ENCODE measurements at regions not wholly inside any gene's neighbourhood (a gene's known extent, or its start where the extent isn't known, plus 50 kb on each side); places are given as distances from the start of the nearest gene placed in this dataset.

- TF ChIP-seq FUBP1 (CRISPR knock-in tag; IDR thresholded peaks at IDR 0.05; ENCODE audit: borderline replicate concordance) (no peak), ZBTB4 (CRISPR knock-in tag; IDR thresholded peaks at IDR 0.05; ENCODE audit: borderline replicate concordance) (no peak), ZNF775 (CRISPR knock-in tag; IDR thresholded peaks at IDR 0.05; ENCODE audit: borderline replicate concordance) (no peak), KDM2A (CRISPR knock-in tag; IDR thresholded peaks at IDR 0.05; ENCODE audit: borderline replicate concordance, low read depth) (no peak), ZNF839 (CRISPR knock-in tag; IDR thresholded peaks at IDR 0.05; ENCODE audit: borderline replicate concordance) (no peak), GTF2F1 (IDR thresholded peaks at IDR 0.05; ENCODE audit: low read length) (no peak), XRCC5 (optimal IDR thresholded peaks at IDR 0.05; ENCODE audit: low read length) (no peak)
These were observed 260.8 kb upstream of the OPRM1 start (continued) for GRCh38 chr6:153778216-153778615.

- Histone ChIP-seq H3K9ac (ENCODE audit: insufficient read depth, low read depth, low read length) (no peak overlapping the region), H4K20me1 (ENCODE audit: insufficient read depth, low read length) (no peaks in the 10 kb centered on the region), H3K27me3 (ENCODE audit: control insufficient read depth in 1 of 2, insufficient read depth in 2 of 2, low read length in 2 of 2) (no peaks in the 10 kb centered on the region), H3K79me2 (ENCODE audit: insufficient read depth, low read length) (no peaks in the 10 kb centered on the region), H3K4me3 (replicated peaks in 1 of 3; ENCODE audit: insufficient read depth in 1 of 3, low read depth in 2 of 3, low read length in 3 of 3) (no peak overlapping the region), H2AFZ (ENCODE audit: low read length) (no peak overlapping the region), H3K9me3 (ENCODE audit: low read length) (no peaks in the 10 kb centered on the region), H3K4me2 (ENCODE audit: low read depth, low read length) (no peak overlapping the region), H3K27ac (ENCODE audit: extremely low read length, insufficient read depth, low read length) (no peak overlapping the region), H3K36me3 (replicated peaks in 1 of 2; ENCODE audit: control insufficient read depth in 1 of 2, insufficient read depth in 2 of 2, low read length in 2 of 2) (no peaks in the 10 kb centered on the region), H3K4me1 (ENCODE audit: insufficient read depth, low read length) (0 out of 2 replicates have a peak, but pooled peaks cover 6% of the 10 kb centered on the region)
- in situ Hi-C loops (cut with HindIII; ENCODE audit: extremely low pct_ligation_motif_present, low pct_unique_long_range_greater_than_20kb) (no loop called here), intact Hi-C loops (cut with micrococcal nuclease; ENCODE audit: unreplicated experiment) (no loop called here)
- ChIA-PET CTCF (ENCODE audit: low intra/inter-chr PET ratio, low total read pairs) (no interaction called here), POLR2A (no interaction called here)
- BruUV-seq (replicated peaks): no TSS peak
- no peak for TF ChIP-seq ZNF136 (CRISPR knock-in tag; IDR thresholded peaks at IDR 0.05; ENCODE audit: low read depth)
- TF ChIP-seq MAFK (conservative IDR thresholded peaks at IDR 0.05 in 1 of 2, IDR thresholded peaks at IDR 0.05 in 1 of 2; ENCODE audit: low read length in 2 of 2): peak; percentile 72 to 88
- peak; percentile 71 for TF ChIP-seq MAFF (IDR thresholded peaks at IDR 0.05; ENCODE audit: low read depth, low read length)
- DNase-seq (ENCODE audit: low spot score): no peak
- no peak for ATAC-seq
- no peak for FAIRE-seq
These were observed 267.5 kb upstream of the OPRM1 start for GRCh38 chr6:153771577-153771976.
